Suprapubic skin (tissue), 4 donors: ENCODE measurements at regions not wholly inside any gene's neighbourhood (a gene's known extent, or its start where the extent isn't known, plus 50 kb on each side); places are given as distances from the start of the nearest gene placed in this dataset.

Experiments used
- DNase-seq, 2 donors: peaks; one replicate each; pipeline ENCODE4 v3.0.0-alpha.2; 2019; ENCODE audit warnings: low spot score in 2 of 2
- H3K27ac ChIP-seq: fragments of 200-600 bp; sonication (generic); one replicate; pipeline ENCODE4 v1.5.1; 2019
- H3K27me3 ChIP-seq: fragments of 200-600 bp; sonication (generic); one replicate; pipeline ENCODE4 v1.5.1; 2019
- H3K36me3 ChIP-seq: fragments of 200-600 bp; sonication (generic); one replicate; pipeline ENCODE4 v1.5.1; 2019
- H3K4me1 ChIP-seq: fragments of 200-600 bp; sonication (generic); one replicate; pipeline ENCODE4 v1.5.1; 2019
- H3K4me3 ChIP-seq: fragments of 200-600 bp; sonication (generic); one replicate; pipeline ENCODE4 v1.5.1; 2019; ENCODE audit warnings: mild to moderate bottlenecking
- H3K9me3 ChIP-seq: fragments of 200-600 bp; sonication (generic); one replicate; pipeline ENCODE4 v1.5.1; 2019
- EP300 ChIP-seq: sonication (generic); formaldehyde crosslinking; IDR thresholded peaks from one replicate; pipeline ENCODE4 v1.6.1; 2017; ENCODE audit warnings: antibody characterized with exemption
- POLR2A ChIP-seq, 2 donors: fragments of 450-650 bp; IDR thresholded peaks; one replicate each; pipeline ENCODE4 v1.6.1; 2017; ENCODE audit warnings: antibody characterized with exemption in 2 of 2, mild to moderate bottlenecking in 2 of 2, moderate library complexity in 2 of 2
- POLR2AphosphoS5 ChIP-seq, 3 donors: sonication (generic); formaldehyde crosslinking; IDR thresholded peaks; one replicate each; pipeline ENCODE4 v1.6.1; 2017; ENCODE audit warnings: antibody characterized with exemption in 3 of 3
- WGBS: methylation state at CpG from one replicate; pipeline ENCODE4 v1.1.5; 2018; 5-methylcytosine and 5-hydroxymethylcytosine counted together
- TF ChIP-seq, protein P1 (sequence below), 2 donors: fragments of 200-600 bp in 1 of 2; fragments of 450-650 bp in 1 of 2; sonication (generic) in 1 of 2; IDR thresholded peaks; one replicate each; pipeline ENCODE4 v1.5.1; 2016 to 2019; ENCODE audit warnings: antibody characterized with exemption in 2 of 2, mild to moderate bottlenecking in 1 of 2, moderate library complexity in 1 of 2

DNA sequence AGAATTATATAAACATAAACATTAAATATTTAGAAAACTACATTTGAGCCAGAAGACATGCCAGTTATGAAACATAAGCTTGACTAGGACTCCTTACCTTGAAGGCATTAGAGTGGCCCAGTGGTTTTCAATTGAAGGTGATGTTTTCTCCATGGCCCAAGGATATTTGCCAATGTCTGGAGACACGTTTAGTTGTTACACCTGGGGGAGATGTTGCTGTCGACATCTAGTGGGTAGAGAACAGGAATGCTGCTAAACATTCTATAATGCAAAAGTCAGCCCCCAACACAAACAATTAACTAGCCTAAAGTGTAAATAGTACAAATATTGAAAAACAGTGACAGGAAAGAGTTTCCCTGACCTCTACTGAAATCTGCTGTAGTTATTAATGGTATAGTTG lies 200.9 kb upstream of the HS3ST5 start:
- Histone ChIP-seq H3K4me3 (no peak overlapping the region), H3K27me3 (no peaks in the 10 kb centered on the region), H3K9me3 (no peaks in the 10 kb centered on the region), H3K36me3 (no peaks in the 10 kb centered on the region), H3K4me1 (no peaks in the 10 kb centered on the region), H3K27ac (no peak overlapping the region)
- no peak for DNase-seq
- no peak for TF ChIP-seq EP300
- TF ChIP-seq POLR2AphosphoS5 (IDR thresholded peaks at IDR 0.05), result no peak
- TF ChIP-seq, protein P1, sequence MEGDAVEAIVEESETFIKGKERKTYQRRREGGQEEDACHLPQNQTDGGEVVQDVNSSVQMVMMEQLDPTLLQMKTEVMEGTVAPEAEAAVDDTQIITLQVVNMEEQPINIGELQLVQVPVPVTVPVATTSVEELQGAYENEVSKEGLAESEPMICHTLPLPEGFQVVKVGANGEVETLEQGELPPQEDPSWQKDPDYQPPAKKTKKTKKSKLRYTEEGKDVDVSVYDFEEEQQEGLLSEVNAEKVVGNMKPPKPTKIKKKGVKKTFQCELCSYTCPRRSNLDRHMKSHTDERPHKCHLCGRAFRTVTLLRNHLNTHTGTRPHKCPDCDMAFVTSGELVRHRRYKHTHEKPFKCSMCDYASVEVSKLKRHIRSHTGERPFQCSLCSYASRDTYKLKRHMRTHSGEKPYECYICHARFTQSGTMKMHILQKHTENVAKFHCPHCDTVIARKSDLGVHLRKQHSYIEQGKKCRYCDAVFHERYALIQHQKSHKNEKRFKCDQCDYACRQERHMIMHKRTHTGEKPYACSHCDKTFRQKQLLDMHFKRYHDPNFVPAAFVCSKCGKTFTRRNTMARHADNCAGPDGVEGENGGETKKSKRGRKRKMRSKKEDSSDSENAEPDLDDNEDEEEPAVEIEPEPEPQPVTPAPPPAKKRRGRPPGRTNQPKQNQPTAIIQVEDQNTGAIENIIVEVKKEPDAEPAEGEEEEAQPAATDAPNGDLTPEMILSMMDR (IDR thresholded peaks at IDR 0.05), result no peak
- no peak for TF ChIP-seq POLR2A (IDR thresholded peaks at IDR 0.05)
- WGBS, result 43% methylated on average over 2 of the region's 2 CpGs

DNA sequence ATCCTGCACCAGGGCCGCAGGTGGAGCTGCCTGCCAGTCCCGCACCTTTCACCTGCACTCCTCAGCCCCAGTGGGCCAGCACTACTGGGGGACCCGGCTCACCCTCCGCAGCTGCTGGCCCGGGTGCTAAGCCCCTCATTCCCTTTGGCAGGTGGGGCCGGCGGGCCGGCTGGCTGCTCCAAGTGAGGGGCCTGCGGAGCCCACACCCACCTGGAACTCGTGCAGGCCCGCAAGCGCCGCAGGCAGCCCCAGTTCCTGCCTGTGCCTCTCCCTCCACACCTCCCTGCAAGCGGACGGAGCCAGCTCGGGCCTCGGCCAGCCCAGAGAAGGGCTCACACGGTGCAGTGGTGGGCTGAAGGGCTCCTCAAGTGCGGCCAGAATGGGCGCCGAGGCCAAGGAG lies 199.0 kb upstream of the HS3ST5 start:
- DNase-seq, result no peak
- H3K36me3 ChIP-seq, result no peaks in the 10 kb centered on the region
- H3K27me3 ChIP-seq, result no peaks in the 10 kb centered on the region
- no peak overlapping the region for H3K27ac ChIP-seq
- no peaks in the 10 kb centered on the region for H3K4me1 ChIP-seq
- 96% methylated on average over 12 of the region's 21 CpGs for WGBS
- no peak overlapping the region for H3K4me3 ChIP-seq
- no peak for TF ChIP-seq EP300
- H3K9me3 ChIP-seq, result no peaks in the 10 kb centered on the region

DNA sequence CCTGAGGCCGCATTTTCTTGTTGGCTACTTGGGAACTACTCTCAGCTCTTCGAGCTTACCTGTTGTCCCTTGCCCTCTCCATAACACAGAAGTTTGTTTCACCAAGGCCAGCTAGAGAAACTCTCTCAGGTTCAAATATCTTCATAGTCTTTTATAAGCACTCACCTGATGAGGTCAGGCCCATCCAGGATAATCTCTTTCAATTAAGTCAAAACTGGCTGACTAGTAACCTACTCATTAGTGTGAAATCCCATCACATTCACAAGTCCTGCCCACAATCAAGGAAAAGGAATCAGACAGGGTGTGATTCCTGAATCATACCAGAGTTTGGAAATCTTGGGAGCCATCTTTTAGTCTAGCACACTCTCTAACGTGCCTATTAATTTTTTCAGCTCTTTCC lies 195.2 kb upstream of the HS3ST5 start:
- TF ChIP-seq POLR2A (IDR thresholded peaks at IDR 0.05) (no peak), EP300 (no peak), POLR2AphosphoS5 (IDR thresholded peaks at IDR 0.05) (no peak)
- TF ChIP-seq, protein P1 (IDR thresholded peaks at IDR 0.05), result no peak
- no peaks in the 10 kb centered on the region for H3K36me3 ChIP-seq
- 91% methylated on average over 3 of the region's 3 CpGs for WGBS
- no peaks in the 10 kb centered on the region for H3K27me3 ChIP-seq
- H3K4me1 ChIP-seq, result no peaks in the 10 kb centered on the region
- DNase-seq, result no peak
- no peak overlapping the region for H3K27ac ChIP-seq
- H3K4me3 ChIP-seq, result no peak overlapping the region
- no peaks in the 10 kb centered on the region for H3K9me3 ChIP-seq

DNA sequence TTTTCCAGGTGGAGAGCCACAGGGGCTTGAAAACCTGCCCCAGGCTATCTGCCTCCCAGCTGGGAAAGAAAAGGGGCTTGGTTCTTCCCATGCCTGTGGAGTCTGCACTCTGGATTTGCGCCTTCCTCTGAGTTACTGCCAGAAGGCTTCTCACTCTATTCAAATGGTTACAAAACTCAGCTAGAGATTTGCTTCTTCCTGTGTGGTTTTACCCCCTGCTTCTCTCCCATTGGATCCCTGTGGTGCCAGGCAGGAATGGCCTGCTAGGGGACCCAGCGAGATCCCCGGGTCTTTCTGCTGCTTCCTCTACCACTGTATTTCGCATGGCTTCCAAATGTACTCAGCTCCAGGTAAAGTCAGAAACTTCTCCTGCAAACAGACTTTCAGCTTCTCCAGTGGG lies 192.0 kb upstream of the HS3ST5 start:
- H3K27ac ChIP-seq, result no peak overlapping the region
- TF ChIP-seq, protein P1 (IDR thresholded peaks at IDR 0.05), result no peak
- TF ChIP-seq EP300, result no peak
- no peak for TF ChIP-seq POLR2A (IDR thresholded peaks at IDR 0.05)
- TF ChIP-seq POLR2AphosphoS5 (IDR thresholded peaks at IDR 0.05), result no peak
- no peak for DNase-seq
- H3K9me3 ChIP-seq, result no peaks in the 10 kb centered on the region
- no peaks in the 10 kb centered on the region for H3K27me3 ChIP-seq
- WGBS, result 89% methylated on average over 4 of the region's 4 CpGs
- H3K36me3 ChIP-seq, result no peaks in the 10 kb centered on the region
- no peaks in the 10 kb centered on the region for H3K4me1 ChIP-seq
- no peak overlapping the region for H3K4me3 ChIP-seq

DNA sequence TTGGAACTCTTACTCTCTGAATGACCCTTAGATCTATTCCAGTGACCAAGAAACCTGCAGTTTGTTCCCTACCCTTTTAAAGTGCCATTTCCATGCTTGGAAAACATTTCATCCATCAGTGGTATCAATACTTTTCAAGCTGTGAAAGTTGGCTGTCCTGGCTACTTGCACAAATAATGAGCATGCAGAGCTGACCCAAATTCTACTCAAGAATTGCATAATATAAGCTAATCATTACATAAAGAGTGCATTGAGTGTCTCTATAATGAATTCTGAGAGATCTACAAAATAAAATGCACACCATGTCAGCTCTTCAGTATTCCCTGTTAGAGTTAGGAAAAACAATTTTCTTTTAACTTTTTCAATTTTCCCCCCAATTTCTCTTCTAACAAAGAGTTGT lies 181.3 kb upstream of the HS3ST5 start:
- no peaks in the 10 kb centered on the region for H3K36me3 ChIP-seq
- no peaks in the 10 kb centered on the region for H3K27me3 ChIP-seq
- H3K27ac ChIP-seq, result no peak overlapping the region
- TF ChIP-seq, protein P1 (IDR thresholded peaks at IDR 0.05), result no peak
- TF ChIP-seq POLR2AphosphoS5 (IDR thresholded peaks at IDR 0.05) (no peak), POLR2A (IDR thresholded peaks at IDR 0.05) (no peak), EP300 (no peak)
- H3K4me1 ChIP-seq, result no peaks in the 10 kb centered on the region
- no peak for DNase-seq
- H3K9me3 ChIP-seq, result no peaks in the 10 kb centered on the region
- H3K4me3 ChIP-seq, result no peak overlapping the region

- no peak overlapping the region for H3K27ac ChIP-seq
- no peaks in the 10 kb centered on the region for H3K36me3 ChIP-seq
- 86% methylated on average over 2 of the region's 2 CpGs for WGBS
- H3K9me3 ChIP-seq, result no peaks in the 10 kb centered on the region
- H3K4me3 ChIP-seq, result no peak overlapping the region
- H3K27me3 ChIP-seq, result no peaks in the 10 kb centered on the region
- H3K4me1 ChIP-seq, result no peaks in the 10 kb centered on the region
- TF ChIP-seq EP300, result no peak
- no peak for TF ChIP-seq POLR2A (IDR thresholded peaks at IDR 0.05)
- no peak for TF ChIP-seq POLR2AphosphoS5 (IDR thresholded peaks at IDR 0.05)
- TF ChIP-seq, protein P1 (IDR thresholded peaks at IDR 0.05), result no peak
- no peak for DNase-seq
These were observed 180.7 kb upstream of the HS3ST5 start for GRCh38 chr6:114523508-114523907.
